H1 (cell line): ENCODE measurements at regions not wholly inside any gene's neighbourhood (a gene's known extent, or its start where the extent isn't known, plus 50 kb on each side); places are given as distances from the start of the nearest gene placed in this dataset.

ENCODE experiments used
- CTCF ChIA-PET: fragments of 300-600 bp; sonication (Branson Sonifier 250); formaldehyde crosslinking; loops from one replicate; lab custom pipeline; 2021; ENCODE audit not compliant: partially characterized antibody; lab: Charles Lee
- POLR2A ChIA-PET: fragments of 300-600 bp; sonication (Branson Sonifier 250); formaldehyde crosslinking; loops from one replicate; lab custom pipeline; 2021; ENCODE audit warnings: inconsistent platforms; ENCODE audit not compliant: partially characterized antibody; lab: Charles Lee
- DNase-seq, 2 experiments: peaks; one replicate each; pipeline versions ENCODE4 v3.0.0 to v3.0.0-alpha.2; 2010 to 2022; ENCODE audit warnings: low spot score in 2 of 2, low read depth in 1 of 2, mixed read lengths in 1 of 2
- FAIRE-seq: peaks from 2 replicates; lab custom pipeline; 2011; peaks lifted over from hg19 to GRCh38; lab: Jason Lieb, UNC
- H2AFZ ChIP-seq: 2 replicates; pipeline ENCODE4 v1.8.1; 2012; ENCODE audit warnings: low read length, inconsistent platforms
- H2AK5ac ChIP-seq: 2 replicates; pipeline ENCODE4 v1.6.1; 2013; ENCODE audit warnings: low read depth, low read length
- H2BK120ac ChIP-seq: replicated peaks from 2 replicates; pipeline ENCODE3; 2013; ENCODE audit warnings: low read depth, low read length, inconsistent platforms
- H2BK12ac ChIP-seq: 2 replicates; pipeline ENCODE4 v1.6.1; 2013; ENCODE audit warnings: low read depth, low read length
- H2BK15ac ChIP-seq: 2 replicates; pipeline ENCODE4 v1.6.1; 2013; ENCODE audit warnings: low read length
- H2BK20ac ChIP-seq: 2 replicates; pipeline ENCODE4 v1.6.1; 2013; ENCODE audit warnings: low read length
- H2BK5ac ChIP-seq: 2 replicates; pipeline ENCODE4 v1.6.1; 2013; ENCODE audit warnings: low read depth, low read length
- H3K14ac ChIP-seq: 2 replicates; pipeline ENCODE4 v1.6.1; 2013; ENCODE audit warnings: inconsistent platforms; ENCODE audit not compliant: insufficient read length
- H3K18ac ChIP-seq: 2 replicates; pipeline ENCODE4 v1.6.1; 2013; ENCODE audit warnings: low read length; ENCODE audit errors: extremely low read depth
- H3K23ac ChIP-seq: 2 replicates; pipeline ENCODE4 v1.6.1; 2013; ENCODE audit warnings: inconsistent platforms; ENCODE audit not compliant: insufficient read length
- H3K23me2 ChIP-seq: 2 replicates; pipeline ENCODE4 v1.6.1; 2013; ENCODE audit warnings: low read depth, low read length
- H3K27ac ChIP-seq: 2 replicates; pipeline ENCODE4 v1.6.1; 2011; ENCODE audit warnings: low read depth, low read length, inconsistent platforms
- H3K27me3 ChIP-seq, 4 experiments: replicated peaks in 1 of 4; 1 replicate in 1 of 4; 2 replicates in 3 of 4; pipeline versions ENCODE4 v1.6.1 to v1.8.1; 2011 to 2013; ENCODE audit warnings: low read length in 3 of 4, mild to moderate bottlenecking in 3 of 4, inconsistent platforms in 2 of 4, mixed read lengths in 2 of 4, moderate library complexity in 1 of 4; ENCODE audit not compliant: control insufficient read depth in 3 of 4, insufficient read depth in 3 of 4; ENCODE audit errors: extremely low read depth in 1 of 4
- H3K36me3 ChIP-seq, 4 experiments: 2 replicates each; pipeline versions ENCODE4 v1.6.1 to v1.8.1; 2011 to 2013; ENCODE audit warnings: mild to moderate bottlenecking in 4 of 4, low read length in 3 of 4, moderate library complexity in 2 of 4, control low read depth in 1 of 4, inconsistent platforms in 1 of 4; ENCODE audit not compliant: insufficient read depth in 4 of 4, control insufficient read depth in 2 of 4
- H3K4ac ChIP-seq: replicated peaks from 2 replicates; pipeline ENCODE3; 2013; ENCODE audit warnings: low read length, low read depth, mixed read lengths, inconsistent platforms; ENCODE audit not compliant: insufficient read length
- H3K4me1 ChIP-seq, 4 experiments: replicated peaks in 1 of 4; 1 replicate in 1 of 4; 2 replicates in 3 of 4; pipeline versions ENCODE4 v1.6.1 to v1.8.1; 2011 to 2013; ENCODE audit warnings: low read length in 3 of 4, inconsistent platforms in 2 of 4, mixed read lengths in 1 of 4; ENCODE audit not compliant: insufficient read depth in 4 of 4, control insufficient read depth in 3 of 4
- H3K4me2 ChIP-seq, 2 experiments: 2 replicates each; pipeline versions ENCODE4 v1.6.1 to v1.8.1; 2011 to 2013; ENCODE audit warnings: low read depth in 2 of 2, low read length in 2 of 2, control low read depth in 1 of 2, inconsistent platforms in 1 of 2, mild to moderate bottlenecking in 1 of 2; ENCODE audit not compliant: insufficient read depth in 1 of 2
- H3K4me3 ChIP-seq, 4 experiments: fragments of 200-600, 300-600 bp in 1 of 4; sonication (generic), shearing (Covaris generic), sonication (Bioruptor Twin) in 1 of 4; 2 replicates each; pipeline versions ENCODE4 v1.5.1 to v1.8.1; 2011 to 2016; ENCODE audit warnings: low read length in 4 of 4, low read depth in 3 of 4, control low read depth in 2 of 4, inconsistent platforms in 2 of 4, mild to moderate bottlenecking in 2 of 4, mixed read lengths in 1 of 4, moderate library complexity in 1 of 4; ENCODE audit not compliant: insufficient read depth in 2 of 4; ENCODE audit errors: extremely low read depth in 1 of 4
- H3K56ac ChIP-seq: replicated peaks from 2 replicates; pipeline ENCODE3; 2013; ENCODE audit warnings: low read depth, mild to moderate bottlenecking, mixed read lengths, low read length, inconsistent platforms; ENCODE audit not compliant: insufficient read length
- H3K79me1 ChIP-seq: 2 replicates; pipeline ENCODE4 v1.6.1; 2013; ENCODE audit warnings: low read depth, low read length, control low read depth
- H3K79me2 ChIP-seq, 2 experiments: 2 replicates each; pipeline versions ENCODE4 v1.6.1 to v1.8.1; 2012 to 2013; ENCODE audit warnings: low read length in 2 of 2, mild to moderate bottlenecking in 2 of 2, inconsistent platforms in 1 of 2; ENCODE audit not compliant: insufficient read depth in 2 of 2, control insufficient read depth in 1 of 2
- H3K9ac ChIP-seq, 4 experiments: replicated peaks in 1 of 4; 1 replicate in 1 of 4; 2 replicates in 3 of 4; pipeline versions ENCODE4 v1.6.1 to v1.8.1; 2011 to 2013; ENCODE audit warnings: low read depth in 3 of 4, low read length in 3 of 4, control low read depth in 2 of 4, mild to moderate bottlenecking in 2 of 4, moderate library complexity in 2 of 4, inconsistent platforms in 1 of 4; ENCODE audit errors: extremely low read depth in 1 of 4
- H3K9me3 ChIP-seq, 2 experiments: 2 replicates each; pipeline versions ENCODE4 v1.6.1 to v1.8.1; 2012 to 2013; ENCODE audit warnings: mild to moderate bottlenecking in 2 of 2, moderate library complexity in 2 of 2, control low read depth in 1 of 2, inconsistent platforms in 1 of 2, low read depth in 1 of 2, low read length in 1 of 2, mixed read lengths in 1 of 2; ENCODE audit not compliant: insufficient read depth in 2 of 2
- H4K20me1 ChIP-seq, 2 experiments: replicated peaks in 1 of 2; 2 replicates each; pipeline versions ENCODE3 to v1.8.1; 2011 to 2013; ENCODE audit warnings: inconsistent platforms in 2 of 2, low read length in 2 of 2, mild to moderate bottlenecking in 1 of 2; ENCODE audit not compliant: insufficient read depth in 2 of 2, control insufficient read depth in 1 of 2
- H4K5ac ChIP-seq: 2 replicates; pipeline ENCODE4 v1.6.1; 2013; ENCODE audit warnings: low read length, low read depth, mixed read lengths, inconsistent platforms; ENCODE audit not compliant: insufficient read length
- H4K8ac ChIP-seq: 2 replicates; pipeline ENCODE4 v1.8.0; 2013; ENCODE audit warnings: mild to moderate bottlenecking, moderate library complexity, low read length, inconsistent platforms; ENCODE audit not compliant: insufficient read depth; ENCODE audit errors: extremely low read depth
- H4K91ac ChIP-seq: replicated peaks from 2 replicates; pipeline ENCODE3; 2013; ENCODE audit warnings: low read length, mixed read lengths, inconsistent platforms; ENCODE audit not compliant: insufficient read length
- CEBPB ChIP-seq: IDR thresholded peaks from 2 replicates; pipeline ENCODE4 v1.6.1; 2012; ENCODE audit warnings: low read depth, low read length
- GABPA ChIP-seq: IDR thresholded peaks from 2 replicates; pipeline ENCODE4 v1.6.1; 2011; ENCODE audit warnings: mild to moderate bottlenecking, low read length, moderate library complexity, borderline replicate concordance; ENCODE audit not compliant: insufficient read depth
- KDM4A ChIP-seq: IDR thresholded peaks from one replicate; pipeline ENCODE4 v1.7.1; 2012; ENCODE audit warnings: low read depth, mild to moderate bottlenecking, moderate library complexity, low read length, inconsistent platforms; ENCODE audit not compliant: severe bottlenecking
- MAFK ChIP-seq: IDR thresholded peaks from 2 replicates; pipeline ENCODE4 v1.6.1; 2012; ENCODE audit warnings: low read depth, mild to moderate bottlenecking, improper control_type of control experiment, low read length
- PHF8 ChIP-seq: fragments of 200-600 bp; sonication (generic); conservative IDR thresholded peaks from 2 replicates; pipeline ENCODE4 v1.7.1; 2012; ENCODE audit warnings: low read depth, mild to moderate bottlenecking, inconsistent platforms, low read length, moderate library complexity
- SUZ12 ChIP-seq: fragments of 200-600 bp; sonication (generic); IDR thresholded peaks from 2 replicates; pipeline ENCODE4 v1.6.1; 2012; ENCODE audit warnings: mild to moderate bottlenecking, inconsistent platforms, low read length, moderate library complexity, mixed read lengths
- TAF7 ChIP-seq: optimal IDR thresholded peaks from 2 replicates; pipeline ENCODE3; 2011; ENCODE audit warnings: low read depth, mild to moderate bottlenecking, inconsistent platforms, low read length, moderate library complexity, borderline replicate concordance
- TBP ChIP-seq: IDR thresholded peaks from 2 replicates; pipeline ENCODE4 v1.6.1; 2011; ENCODE audit warnings: low read depth, low read length, improper control_type of control experiment
- WGBS, 2 experiments: shearing (Covaris generic) in 1 of 2; methylation state at CpG; one replicate each; pipeline versions ENCODE4 v1.1.6 to v1.1.7; 2013 to 2015; ENCODE audit warnings: low lambda C conversion rate in 2 of 2, mixed read lengths in 2 of 2, inconsistent platforms in 1 of 2, low coverage in 1 of 2, missing lambda C conversion rate in 1 of 2; ENCODE audit not compliant: insufficient replicate concordance in 2 of 2, insufficient coverage in 1 of 2, insufficient read length in 1 of 2; ENCODE audit errors: extremely low coverage in 1 of 2, missing lambda C conversion rate in 1 of 2; 5-methylcytosine and 5-hydroxymethylcytosine counted together

GRCh38 chr6:112983713-112984261 is 636.7 kb downstream of the RFPL4B start:
- no peak overlapping the region for H2AFZ ChIP-seq
- H2BK12ac ChIP-seq = no peak overlapping the region
- FAIRE-seq = no peak
- H3K27ac ChIP-seq = no peak overlapping the region
- no peak overlapping the region for H3K4ac ChIP-seq
- H2BK20ac ChIP-seq = no peak overlapping the region
- H4K8ac ChIP-seq = no peak overlapping the region
- no peak overlapping the region for H3K23ac ChIP-seq
- TF ChIP-seq GABPA (no peak), MAFK (no peak), SUZ12 (no peak), KDM4A (no peak), TBP (no peak), CEBPB (no peak), TAF7 (no peak), PHF8 (no peak)
- H3K27me3 ChIP-seq = peaks cover 0 to 1% (median 0%) of the 10 kb centered on the region in 4 experiments; a peak in 1 of 7 replicates
- H3K56ac ChIP-seq = no peak overlapping the region
- peaks cover 0 to 4% (median 0%) of the 10 kb centered on the region in 4 experiments; a peak in 1 of 7 replicates for H3K4me1 ChIP-seq
- no peak overlapping the region for H3K9ac ChIP-seq
- 90% methylated on average over 1 of the region's 1 CpG; no CpG with 5 or more reads in 1 of the 2 experiments for WGBS, 2 experiments
- ChIA-PET POLR2A (no interaction called here), CTCF (interaction anchor here (0.7 to 0.8 kb wide), 3 partner anchors 17 to 460 kb away, joined by 3 to 4 read pairs (median 4); no protein-coding TSS in a partner anchor)
- H4K20me1 ChIP-seq = no peaks in the 10 kb centered on the region
- H3K79me1 ChIP-seq = no peaks in the 10 kb centered on the region
- H3K14ac ChIP-seq = no peak overlapping the region
- H3K23me2 ChIP-seq = no peaks in the 10 kb centered on the region
- H2AK5ac ChIP-seq = no peak overlapping the region
- no peak overlapping the region for H3K4me3 ChIP-seq
- H3K4me2 ChIP-seq = no peak overlapping the region
- H3K79me2 ChIP-seq = no peaks in the 10 kb centered on the region
- H3K36me3 ChIP-seq = no peaks in the 10 kb centered on the region
- H2BK5ac ChIP-seq = no peak overlapping the region
- no peak overlapping the region for H4K5ac ChIP-seq
- no peak overlapping the region for H2BK120ac ChIP-seq
- no peak overlapping the region for H2BK15ac ChIP-seq
- H4K91ac ChIP-seq = no peak overlapping the region
- no peak for DNase-seq
- H3K18ac ChIP-seq = no peak overlapping the region
- no peaks in the 10 kb centered on the region for H3K9me3 ChIP-seq
